Amygdala (tissue), 56 donors: ENCODE measurements at regions not wholly inside any gene's neighbourhood (a gene's known extent, or its start where the extent isn't known, plus 50 kb on each side); places are given as distances from the start of the nearest gene placed in this dataset.
"Not testable (repeated sequence)": the region's sequence is repeated elsewhere in the genome, so short reads cannot be mapped to it uniquely, and the experiment has no call there.

Experiments
- DNase-seq, 56 donors: peaks; one replicate each; lab custom pipeline; 2025; lab: John Stamatoyannopoulos, UW

- not testable (repeated sequence) for DNase-seq
These were observed 147.6 kb upstream of the FERMT1 start for GRCh38 chr20:6270404-6270803.

DNA sequence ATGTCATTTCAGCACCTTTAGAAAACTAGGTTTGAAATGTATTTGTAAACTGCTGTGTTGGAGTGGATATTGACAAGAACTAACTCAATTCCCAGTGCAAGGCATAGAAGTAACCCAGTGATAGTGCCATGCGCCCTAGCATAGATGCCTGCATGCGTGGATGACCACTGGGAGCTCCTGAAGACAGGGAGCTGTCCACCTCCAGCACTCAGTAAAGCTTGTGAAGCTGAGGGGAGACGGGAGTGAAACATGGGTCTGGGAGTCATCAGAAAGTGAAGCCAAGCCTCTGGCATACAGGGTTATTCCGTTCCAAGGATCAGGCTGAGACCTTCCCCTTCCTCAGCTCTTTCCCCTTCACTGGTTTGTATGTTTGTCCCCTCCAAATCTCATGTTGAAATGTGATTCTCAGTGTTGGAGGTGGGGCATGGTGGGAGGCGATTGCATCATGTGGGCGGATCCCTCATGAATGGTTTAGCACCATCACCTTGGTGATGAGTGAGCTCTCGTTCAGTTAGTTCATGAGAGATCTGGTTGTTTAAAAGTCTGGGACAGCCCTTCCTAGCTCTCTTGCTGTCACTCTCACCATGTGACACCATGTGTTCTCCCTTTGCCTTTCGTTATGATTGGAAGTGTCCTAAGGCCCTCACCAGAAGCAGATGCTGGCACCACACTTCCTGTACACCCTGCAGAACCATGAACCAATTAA lies 146.5 kb upstream of the FERMT1 start:
- no peak for DNase-seq

DNA sequence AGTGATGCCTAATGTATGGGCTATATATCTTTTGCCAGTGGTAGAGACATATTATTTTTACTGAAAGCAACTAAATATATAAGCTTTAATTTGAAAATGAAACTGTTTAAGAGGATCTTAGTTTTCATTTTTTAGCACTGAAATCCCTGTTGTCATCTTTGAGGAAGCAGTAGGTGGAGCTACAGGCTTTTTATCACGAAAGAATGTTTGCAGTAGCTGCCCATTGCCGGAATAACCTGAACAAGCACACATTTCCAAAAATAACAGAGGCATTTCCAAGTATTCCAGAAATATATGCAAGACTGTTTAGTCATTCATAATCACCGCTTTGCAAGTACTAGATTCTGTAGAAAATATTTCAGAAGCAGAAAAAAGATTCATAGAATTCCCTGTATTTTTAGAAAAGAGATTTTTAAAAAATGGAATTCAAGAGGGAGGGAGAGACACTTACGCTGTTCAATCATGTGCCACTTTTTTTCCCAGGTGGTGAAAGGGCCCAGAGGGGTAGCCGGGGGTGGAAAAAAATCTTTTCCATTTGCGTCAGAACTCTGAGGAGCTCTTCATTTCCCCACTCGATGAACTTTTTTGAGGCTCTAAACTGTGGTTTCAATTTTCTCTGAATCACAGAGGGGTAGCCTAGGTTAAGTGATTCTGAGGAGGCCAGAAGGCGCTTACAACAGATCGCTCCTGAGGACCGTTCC lies 142.5 kb upstream of the FERMT1 start:
- peak in 5 of 56 donors; percentile 4 to 16 (median 4) for DNase-seq

GRCh38 chr20:6253396-6253795 lies 130.6 kb upstream of the FERMT1 start:
- DNase-seq = no peak

DNA sequence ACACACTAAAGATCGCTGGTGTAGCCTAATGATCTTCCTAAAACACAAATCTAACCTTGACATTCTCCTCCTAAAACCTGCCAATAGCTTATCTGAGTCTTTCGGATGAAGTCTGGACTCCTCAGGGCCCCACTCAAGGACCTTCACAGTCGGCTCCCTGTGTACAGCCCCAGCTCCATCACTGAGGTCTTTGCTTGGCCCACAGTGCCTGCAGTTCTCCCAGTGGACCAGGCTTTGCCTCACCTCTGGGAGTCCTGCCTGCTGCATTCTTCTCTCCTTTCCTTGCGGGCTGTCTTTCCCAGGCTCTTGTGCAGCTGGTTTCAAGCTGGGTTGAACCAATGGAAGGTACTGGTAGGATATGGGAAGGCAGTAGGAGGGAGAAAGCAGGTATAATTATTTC lies 122.6 kb upstream of the FERMT1 start:
- DNase-seq = no peak

DNA sequence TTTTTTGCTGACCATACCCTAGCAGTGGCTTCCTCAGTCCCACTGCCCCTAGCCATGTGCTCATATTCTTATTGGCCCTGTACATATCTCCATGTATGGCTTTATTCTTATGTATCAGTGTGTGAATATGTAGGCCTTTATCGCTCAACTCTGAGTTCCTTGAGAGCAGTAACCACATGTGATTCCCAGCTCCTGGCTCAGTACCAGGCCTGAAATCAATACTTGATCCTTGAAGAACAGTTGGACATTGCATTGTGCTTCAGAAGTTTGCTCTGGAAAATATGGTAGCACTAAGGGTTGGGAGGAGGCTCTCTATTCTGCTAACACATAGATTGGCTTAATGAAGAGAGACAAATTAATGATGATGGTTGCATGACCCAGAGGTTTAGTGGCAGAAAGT lies 118.8 kb upstream of the FERMT1 start:
- no peak for DNase-seq

DNA sequence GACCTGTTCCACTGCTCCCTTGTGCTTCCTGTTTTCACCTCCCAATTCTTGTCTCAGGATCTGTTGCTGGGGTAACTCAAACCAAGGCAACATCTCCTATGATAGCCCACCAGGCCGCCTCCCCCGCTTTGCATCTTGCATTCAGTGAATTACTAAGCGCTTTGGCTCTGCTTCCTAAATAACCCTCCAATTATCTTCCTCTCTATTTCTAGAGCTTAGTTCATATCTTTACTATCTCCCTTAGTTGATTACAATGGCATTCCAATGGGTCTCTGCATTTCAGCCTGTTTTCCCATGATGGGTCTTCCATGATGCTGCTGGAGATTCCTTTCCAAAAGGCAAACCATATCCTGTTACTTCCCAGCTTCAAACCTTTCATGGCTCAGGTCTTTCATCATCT lies 117.2 kb upstream of the FERMT1 start:
- peak in 3 of 56 donors; percentile 0 to 6 (median 1) for DNase-seq

DNA sequence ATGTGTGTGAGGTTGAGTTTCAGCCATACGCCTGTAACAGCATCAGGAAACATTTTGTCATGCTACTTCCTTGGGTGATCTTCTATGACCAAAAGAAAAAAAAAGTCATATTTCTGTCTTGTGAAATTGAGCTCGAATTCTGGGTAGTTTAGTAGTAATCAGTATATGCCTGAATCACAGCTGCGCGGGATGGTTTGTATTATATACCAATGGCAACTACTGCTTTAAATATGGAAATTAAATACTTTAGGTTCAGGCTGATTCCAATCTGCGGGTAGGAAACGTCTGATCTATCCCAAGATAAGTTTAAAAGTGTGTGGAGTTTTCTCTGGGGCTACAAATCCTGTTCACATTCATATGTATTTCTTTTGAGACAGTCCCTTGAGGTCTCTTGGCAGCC lies 115.6 kb upstream of the FERMT1 start:
- DNase-seq = no peak

DNA sequence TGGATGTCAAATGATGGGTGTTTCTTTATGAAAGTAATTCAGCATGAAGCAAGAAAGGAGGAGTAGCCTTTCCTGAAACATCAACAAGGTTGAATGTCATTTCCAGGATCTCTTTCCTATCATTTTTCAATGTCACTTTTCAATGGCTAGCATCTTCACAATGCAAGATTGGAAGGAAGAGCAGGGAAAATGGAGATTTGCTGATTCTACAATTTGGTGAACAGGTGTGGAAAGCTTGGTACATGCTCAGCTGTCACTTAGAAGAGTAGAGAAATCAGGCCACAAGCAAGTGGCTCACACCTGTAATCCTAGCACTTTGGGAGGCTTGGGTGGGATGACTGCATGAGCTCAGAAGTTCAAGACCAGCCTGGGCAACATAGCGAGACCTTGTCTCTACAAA lies 112.7 kb upstream of the FERMT1 start:
- DNase-seq = no peak

DNA sequence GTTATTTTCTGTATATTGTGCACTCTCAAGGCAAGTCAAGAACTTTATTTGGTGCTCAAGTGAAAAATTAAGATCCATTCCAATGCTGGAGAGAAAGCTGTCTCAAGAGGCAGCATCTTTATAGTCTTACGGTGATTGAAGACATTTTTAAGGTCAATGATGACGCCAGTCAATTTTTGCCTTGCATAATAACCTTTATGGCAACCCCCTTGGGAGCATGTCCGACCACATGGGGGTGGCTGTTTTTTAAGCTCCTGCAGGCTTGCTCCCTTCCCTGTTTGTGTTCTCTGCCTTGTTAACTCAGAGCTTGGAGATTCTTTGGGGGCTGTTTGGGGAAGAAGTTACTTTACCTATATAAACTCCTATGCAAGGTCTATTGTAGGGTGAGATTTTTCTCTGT lies 109.6 kb upstream of the FERMT1 start:
- no peak for DNase-seq

GRCh38 chr20:6231556-6231955 lies 108.7 kb upstream of the FERMT1 start:
- DNase-seq = no peak

GRCh38 chr20:6228302-6228843 lies 105.5 kb upstream of the FERMT1 start:
- DNase-seq = no peak

GRCh38 chr20:6213311-6213710 lies 90.5 kb upstream of the FERMT1 start:
- DNase-seq = no peak

DNA sequence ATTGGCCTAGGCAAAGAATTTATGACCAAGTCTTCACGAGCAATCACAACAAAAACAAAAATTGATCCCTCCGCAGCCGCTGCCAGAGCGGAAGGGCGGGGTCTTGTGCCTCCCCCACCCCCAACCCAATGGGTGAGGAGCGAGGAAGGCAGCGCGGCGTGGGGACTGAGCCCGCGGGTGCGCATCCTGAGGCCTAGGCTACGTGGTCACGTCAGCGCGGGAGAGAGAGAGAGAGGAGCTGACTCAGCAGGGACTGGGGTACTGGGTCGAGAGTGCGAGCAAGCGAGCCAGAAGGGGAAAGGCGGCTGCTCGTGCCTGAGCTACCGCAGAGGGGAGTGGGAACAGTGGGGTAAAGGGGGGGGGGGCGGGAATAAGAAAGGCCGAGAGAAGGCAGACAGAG lies 90.1 kb upstream of the FERMT1 start:
- no peak for DNase-seq

- no peak for DNase-seq
These were observed 86.3 kb upstream of the FERMT1 start for GRCh38 chr20:6209093-6209492.

DNA sequence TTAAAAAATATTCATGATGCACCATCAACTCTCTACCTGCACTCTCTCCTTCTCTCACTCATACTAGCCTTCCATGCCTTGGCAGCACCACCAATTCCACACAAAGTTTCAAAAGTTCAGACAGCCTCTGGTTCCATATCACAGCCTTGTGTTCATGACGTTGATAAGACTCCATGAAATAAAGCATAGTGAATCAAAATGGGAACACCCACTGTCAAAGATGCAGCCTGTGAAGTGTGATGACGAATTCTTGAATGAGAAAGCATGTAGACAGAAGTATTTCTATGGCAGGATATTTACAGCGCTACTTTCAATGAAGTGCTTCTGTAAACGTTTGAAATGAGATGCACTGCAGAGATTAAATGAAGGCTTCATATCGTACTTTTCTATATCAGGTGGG lies 77.3 kb upstream of the FERMT1 start:
- no peak for DNase-seq

DNA sequence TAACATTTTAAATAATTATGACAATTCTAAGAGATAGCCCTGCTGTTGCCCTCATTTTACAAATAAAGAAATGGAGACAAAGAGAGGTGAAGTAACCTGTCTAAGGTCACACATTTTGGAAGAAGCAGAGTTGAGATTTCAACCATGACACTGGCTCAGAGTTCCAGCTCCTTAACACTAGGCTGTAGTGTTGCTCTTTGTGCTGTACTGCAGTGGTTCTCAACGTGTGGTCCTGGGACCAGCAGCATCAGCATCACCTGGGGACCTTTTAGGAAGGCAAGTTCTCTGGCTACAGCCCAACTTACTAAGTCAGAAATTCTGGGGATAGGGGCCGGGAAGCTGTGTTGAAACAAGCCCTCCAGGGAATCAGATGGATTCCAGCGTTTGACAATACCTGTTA lies 62.4 kb upstream of the FERMT1 start:
- DNase-seq = no peak

DNA sequence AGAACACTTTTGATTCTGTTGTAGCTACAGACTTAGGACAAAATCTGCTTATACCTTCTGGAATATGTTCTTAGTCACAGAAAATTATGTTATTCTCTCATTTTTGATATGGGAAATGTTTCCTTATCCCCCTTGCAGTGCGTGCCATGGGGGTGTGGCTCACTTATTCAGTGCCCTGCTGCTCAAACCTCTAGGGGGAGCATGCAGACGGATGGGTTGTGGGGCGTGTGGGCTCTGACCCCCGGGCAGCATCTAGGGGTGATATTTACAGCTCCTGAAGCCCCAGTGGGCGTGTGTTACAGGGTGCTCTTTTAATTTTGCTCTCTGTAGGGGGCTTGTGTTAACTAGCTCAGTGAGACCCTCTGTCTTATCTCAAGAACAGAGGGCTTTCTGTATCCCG lies 61.3 kb upstream of the FERMT1 start:
- no peak for DNase-seq

DNA sequence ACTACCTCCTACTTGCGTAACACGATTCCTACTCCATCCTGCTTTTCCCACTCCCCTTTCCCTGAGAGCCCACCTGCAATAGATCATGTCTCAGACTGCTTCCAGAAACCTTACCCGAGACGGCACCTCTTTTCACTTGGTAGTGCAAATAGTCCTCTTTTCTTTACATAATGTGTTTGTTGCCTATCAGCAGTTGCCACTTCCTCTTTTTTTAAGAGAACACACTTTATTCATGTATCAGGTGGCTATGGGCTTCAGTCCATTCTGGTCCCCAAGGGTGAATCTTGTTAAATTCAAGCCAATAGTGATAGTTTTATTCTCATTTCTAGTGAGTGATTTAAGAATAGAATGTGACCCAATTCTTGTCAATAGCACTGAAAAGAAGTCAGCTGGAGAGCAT lies 57.7 kb upstream of the FERMT1 start:
- no peak for DNase-seq

DNA sequence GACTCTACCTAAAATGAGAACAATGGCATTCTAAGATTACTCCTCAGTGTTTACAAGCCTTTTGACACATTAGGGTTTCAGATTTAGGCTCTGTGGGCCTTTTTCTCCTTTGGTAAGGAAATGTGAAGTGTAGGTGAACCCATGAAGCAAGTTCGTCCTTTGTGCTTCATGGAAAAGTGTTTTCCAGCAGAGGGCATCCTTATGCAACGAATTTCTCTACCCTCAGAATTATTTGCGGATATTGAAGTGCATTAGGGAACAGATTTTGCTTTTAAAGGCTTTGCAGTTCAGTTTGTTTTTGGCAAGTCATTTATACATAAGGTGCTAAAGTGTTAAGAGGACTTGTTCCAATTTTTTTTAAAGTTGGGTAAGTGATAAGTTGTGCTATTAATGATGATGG lies 55.7 kb upstream of the FERMT1 start:
- peak in 1 of 56 donors; percentile 4 for DNase-seq

DNA sequence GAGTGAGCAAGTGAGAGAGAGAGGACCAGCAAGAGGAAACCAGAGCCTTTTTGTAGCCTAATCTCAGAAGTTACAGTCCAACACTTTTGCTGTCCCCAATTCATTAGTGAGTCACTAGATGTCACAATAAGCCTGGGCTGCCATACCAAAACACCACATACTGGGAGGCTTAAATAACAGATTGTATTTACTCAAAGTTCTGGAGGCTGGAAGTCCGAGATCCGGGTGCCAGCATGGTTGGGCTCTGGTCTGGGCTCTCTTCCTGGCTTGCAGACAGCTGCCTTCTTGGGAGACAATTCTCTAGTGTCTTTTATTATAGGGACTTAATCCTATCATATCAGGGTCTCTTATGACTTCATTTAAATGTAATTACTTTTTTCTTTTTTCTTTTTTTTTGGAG lies 50.7 kb upstream of the FERMT1 start:
- no peak for DNase-seq
